Naive thymus-derived CD4-positive, alpha-beta T cell (primary cell): ENCODE measurements at regions not wholly inside any gene's neighbourhood (a gene's known extent, or its start where the extent isn't known, plus 50 kb on each side); places are given as distances from the start of the nearest gene placed in this dataset.

Source experiments
- ATAC-seq: fragments of 150-1000 bp; cut with Tn5 transposase; 2 replicates; pipeline ENCODE4 v1.10.0; 2021; ENCODE audit warnings: mild to moderate bottlenecking, moderate library complexity
- CTCF ChIA-PET: fragments of 350-600 bp; sonication (Branson Sonifier 250); formaldehyde crosslinking; loops from one replicate; lab custom pipeline; 2021; ENCODE audit warnings: antibody characterized with exemption; lab: Charles Lee
- POLR2A ChIA-PET: fragments of 350-600 bp; sonication (Branson Sonifier 250); formaldehyde crosslinking; loops from one replicate; lab custom pipeline; 2021; ENCODE audit warnings: antibody characterized with exemption, inconsistent platforms; lab: Charles Lee
- DNase-seq, 9 donors: peaks; one replicate each; pipeline versions ENCODE4 v3.0.0 to v3.0.0-alpha.2; 2020 to 2022; ENCODE audit warnings: mixed read lengths in 1 of 9
- H3K27ac ChIP-seq: one replicate; pipeline ENCODE4 v1.7.0; 2013; ENCODE audit warnings: mild to moderate bottlenecking, low read depth, low read length, moderate library complexity
- H3K27me3 ChIP-seq, 2 donors: one replicate each; pipeline ENCODE4 v1.7.0; 2013; ENCODE audit warnings: low read length in 2 of 2, mild to moderate bottlenecking in 2 of 2, moderate library complexity in 2 of 2; ENCODE audit not compliant: control insufficient read depth in 2 of 2, insufficient read depth in 2 of 2
- H3K36me3 ChIP-seq, 3 experiments: 1 replicate in 2 of 3; 2 replicates in 1 of 3; pipeline ENCODE4 v1.7.0; 2013; ENCODE audit warnings: low read length in 3 of 3, mild to moderate bottlenecking in 3 of 3, moderate library complexity in 1 of 3; ENCODE audit not compliant: insufficient read depth in 3 of 3, control insufficient read depth in 2 of 3
- H3K4me1 ChIP-seq, 2 donors: one replicate each; pipeline ENCODE4 v1.7.0; 2013; ENCODE audit warnings: low read length in 2 of 2, mild to moderate bottlenecking in 2 of 2, moderate library complexity in 1 of 2; ENCODE audit not compliant: control insufficient read depth in 2 of 2, insufficient read depth in 2 of 2
- H3K4me3 ChIP-seq: 2 replicates; pipeline ENCODE4 v1.7.0; 2013; ENCODE audit warnings: mild to moderate bottlenecking, low read length
- H3K9me3 ChIP-seq, 3 experiments: 1 replicate in 2 of 3; 2 replicates in 1 of 3; pipeline ENCODE4 v1.7.0; 2013; ENCODE audit warnings: low read length in 3 of 3; ENCODE audit not compliant: control insufficient read depth in 2 of 3
- H3K27ac Mint-ChIP-seq, 9 donors: one replicate each; pipeline ENCODE4 v1.8.0; 2020 to 2022; ENCODE audit warnings: mixed read lengths in 9 of 9, mild to moderate bottlenecking in 8 of 9, moderate library complexity in 5 of 9, inconsistent platforms in 2 of 9
- H3K27me3 Mint-ChIP-seq, 5 donors: one replicate each; pipeline ENCODE4 v1.8.0; 2021 to 2022; ENCODE audit warnings: mixed read lengths in 5 of 5, mild to moderate bottlenecking in 1 of 5
- H3K36me3 Mint-ChIP-seq, 5 donors: one replicate each; pipeline ENCODE4 v1.8.0; 2020 to 2022; ENCODE audit warnings: mixed read lengths in 5 of 5, mild to moderate bottlenecking in 3 of 5, inconsistent platforms in 1 of 5
- H3K4me1 Mint-ChIP-seq, 7 donors: one replicate each; pipeline ENCODE4 v1.8.0; 2020 to 2022; ENCODE audit warnings: mixed read lengths in 7 of 7, mild to moderate bottlenecking in 3 of 7, inconsistent platforms in 1 of 7
- H3K4me3 Mint-ChIP-seq, 10 donors: one replicate each; pipeline ENCODE4 v1.8.0; 2020 to 2022; ENCODE audit warnings: mild to moderate bottlenecking in 10 of 10, mixed read lengths in 10 of 10, moderate library complexity in 6 of 10, inconsistent platforms in 2 of 10
- H3K9me3 Mint-ChIP-seq, 11 donors: one replicate each; pipeline ENCODE4 v1.8.0; 2020 to 2022; ENCODE audit warnings: mixed read lengths in 11 of 11, mild to moderate bottlenecking in 4 of 11, inconsistent platforms in 1 of 11, moderate library complexity in 1 of 11
- intact Hi-C, 2 donors: fragments of 100-400 bp; cut with micrococcal nuclease; formaldehyde crosslinking; loops; one replicate each; pipeline ENCODE4 v1.15.1; 2023

DNA sequence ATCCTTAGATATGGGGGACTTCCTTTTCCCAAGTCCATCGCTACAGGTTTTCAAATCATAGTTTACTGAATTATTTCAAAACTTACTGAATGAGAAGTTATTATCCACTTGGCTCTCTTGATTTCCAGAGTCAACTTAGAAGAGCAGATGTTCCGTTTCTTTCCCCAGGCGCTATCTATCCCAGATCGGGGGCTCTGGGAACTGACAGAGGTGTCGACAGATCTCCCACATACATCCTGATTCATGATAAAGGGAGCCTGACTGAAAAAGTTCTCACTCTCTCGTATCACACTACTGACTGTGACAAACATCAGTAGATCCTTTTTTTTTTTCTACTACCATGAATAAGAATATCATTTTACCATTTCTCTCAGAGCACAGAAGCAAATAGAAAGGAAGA is 654.8 kb downstream of the RNF144B start:
- ATAC-seq (no peak), DNase-seq (no peak)
- H3K36me3 Mint-ChIP-seq, result no peaks in the 10 kb centered on the region
- H3K9me3 Mint-ChIP-seq, result peaks cover 0 to 4% (median 0%) of the 10 kb centered on the region in 11 donors
- no peaks in the 10 kb centered on the region for H3K27me3 Mint-ChIP-seq
- ChIA-PET POLR2A (no interaction called here), CTCF (no interaction called here)
- no peak overlapping the region for H3K4me3 ChIP-seq
- H3K27ac Mint-ChIP-seq, result no peak overlapping the region
- intact Hi-C loops, result no loop called here
- no peaks in the 10 kb centered on the region for H3K4me1 ChIP-seq
- no peak overlapping the region for H3K27ac ChIP-seq
- no peaks in the 10 kb centered on the region for H3K9me3 ChIP-seq
- no peaks in the 10 kb centered on the region for H3K4me1 Mint-ChIP-seq
- H3K27me3 ChIP-seq, result no peaks in the 10 kb centered on the region
- no peaks in the 10 kb centered on the region for H3K36me3 ChIP-seq
- H3K4me3 Mint-ChIP-seq, result no peak overlapping the region

DNA sequence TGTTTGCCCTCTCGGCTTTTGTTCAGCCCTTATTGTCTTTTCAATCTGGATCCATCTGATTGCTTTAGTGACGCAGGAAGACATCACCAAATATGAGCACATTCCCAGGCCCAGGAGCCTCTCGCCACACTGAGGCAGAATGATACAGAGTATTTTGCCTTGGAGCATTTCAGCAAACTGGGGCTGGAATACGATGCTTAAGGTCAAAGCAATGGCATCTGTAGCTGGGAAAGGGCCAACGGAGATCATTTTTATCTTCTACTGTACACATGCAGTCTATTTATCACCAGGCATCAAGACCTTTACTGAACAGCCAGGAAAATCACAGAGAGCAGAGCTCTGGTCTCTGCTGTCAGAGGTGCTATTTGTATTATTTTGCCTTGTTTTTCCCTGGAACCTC is 655.3 kb downstream of the RNF144B start:
- Mint-ChIP-seq H3K27ac (no peak overlapping the region), H3K4me1 (no peaks in the 10 kb centered on the region), H3K9me3 (peaks cover 0 to 7% (median 0%) of the 10 kb centered on the region in 11 donors), H3K36me3 (no peaks in the 10 kb centered on the region), H3K4me3 (no peak overlapping the region), H3K27me3 (no peaks in the 10 kb centered on the region)
- no peaks in the 10 kb centered on the region for H3K27me3 ChIP-seq
- ChIA-PET POLR2A (no interaction called here), CTCF (no interaction called here)
- no peak overlapping the region for H3K4me3 ChIP-seq
- no peaks in the 10 kb centered on the region for H3K9me3 ChIP-seq
- no peaks in the 10 kb centered on the region for H3K4me1 ChIP-seq
- no peak for DNase-seq
- ATAC-seq, result no peak
- intact Hi-C loops, result no loop called here
- H3K36me3 ChIP-seq, result no peaks in the 10 kb centered on the region
- no peak overlapping the region for H3K27ac ChIP-seq

GRCh38 chr6:19050765-19051164 is 663.6 kb downstream of the RNF144B start:
- H3K27ac ChIP-seq, result no peak overlapping the region
- intact Hi-C loops, result no loop called here
- H3K27me3 ChIP-seq, result no peaks in the 10 kb centered on the region
- CTCF ChIA-PET, result no interaction called here
- ATAC-seq (no peak), DNase-seq (no peak)
- no peaks in the 10 kb centered on the region for H3K9me3 ChIP-seq
- Mint-ChIP-seq H3K27ac (no peak overlapping the region), H3K27me3 (no peaks in the 10 kb centered on the region), H3K36me3 (no peaks in the 10 kb centered on the region), H3K4me3 (no peak overlapping the region), H3K9me3 (peaks cover 0 to 36% (median 7%) of the 10 kb centered on the region in 11 donors), H3K4me1 (no peaks in the 10 kb centered on the region)
- H3K4me3 ChIP-seq, result no peak overlapping the region
- POLR2A ChIA-PET, result no interaction called here
- H3K36me3 ChIP-seq, result no peaks in the 10 kb centered on the region
- no peaks in the 10 kb centered on the region for H3K4me1 ChIP-seq

GRCh38 chr6:19052219-19052618 is 665.1 kb downstream of the RNF144B start:
- H3K4me3 ChIP-seq, result no peak overlapping the region
- Mint-ChIP-seq H3K36me3 (no peaks in the 10 kb centered on the region), H3K4me3 (no peak overlapping the region), H3K9me3 (peaks cover 2 to 32% (median 10%) of the 10 kb centered on the region in 11 donors), H3K27me3 (no peaks in the 10 kb centered on the region), H3K4me1 (no peaks in the 10 kb centered on the region), H3K27ac (no peak overlapping the region)
- intact Hi-C loops, result no loop called here
- no peaks in the 10 kb centered on the region for H3K27me3 ChIP-seq
- DNase-seq (no peak), ATAC-seq (no peak)
- CTCF ChIA-PET, result no interaction called here
- no peak overlapping the region for H3K27ac ChIP-seq
- no peaks in the 10 kb centered on the region for H3K9me3 ChIP-seq
- H3K4me1 ChIP-seq, result no peaks in the 10 kb centered on the region
- H3K36me3 ChIP-seq, result no peaks in the 10 kb centered on the region
- POLR2A ChIA-PET, result no interaction called here

- CTCF ChIA-PET, result no interaction called here
- intact Hi-C loops, result no loop called here
These were observed 672.0 kb downstream of the RNF144B start for GRCh38 chr6:19059102-19059501.

GRCh38 chr6:19067165-19067564 is 680.0 kb downstream of the RNF144B start:
- no peak overlapping the region for H3K27ac Mint-ChIP-seq
- Histone ChIP-seq H3K27ac (no peak overlapping the region), H3K36me3 (no peaks in the 10 kb centered on the region), H3K9me3 (peaks cover 0 to 4% (median 0%) of the 10 kb centered on the region in 3 experiments), H3K4me1 (no peaks in the 10 kb centered on the region), H3K4me3 (no peak overlapping the region), H3K27me3 (no peaks in the 10 kb centered on the region)
- intact Hi-C loops, result no loop called here
- DNase-seq (no peak), ATAC-seq (no peak)
- H3K27me3 Mint-ChIP-seq, result no peaks in the 10 kb centered on the region
- ChIA-PET POLR2A (no interaction called here), CTCF (no interaction called here)
- no peaks in the 10 kb centered on the region for H3K4me1 Mint-ChIP-seq
- H3K9me3 Mint-ChIP-seq, result peaks cover 0 to 26% (median 10%) of the 10 kb centered on the region in 11 donors
- H3K36me3 Mint-ChIP-seq, result no peaks in the 10 kb centered on the region
- H3K4me3 Mint-ChIP-seq, result no peak overlapping the region

More at GRCh38 chr6:19059102-19059501, 672.0 kb downstream of the RNF144B start:
- H3K4me3 Mint-ChIP-seq, result no peak overlapping the region
- H3K27ac ChIP-seq, result no peak overlapping the region
- H3K36me3 ChIP-seq, result no peaks in the 10 kb centered on the region
- no peaks in the 10 kb centered on the region for H3K4me1 Mint-ChIP-seq
- H3K27ac Mint-ChIP-seq, result no peak overlapping the region
- DNase-seq (no peak), ATAC-seq (no peak)
- H3K9me3 ChIP-seq, result no peaks in the 10 kb centered on the region
- no peaks in the 10 kb centered on the region for H3K36me3 Mint-ChIP-seq
- no peaks in the 10 kb centered on the region for H3K27me3 Mint-ChIP-seq
- no peaks in the 10 kb centered on the region for H3K27me3 ChIP-seq
- POLR2A ChIA-PET, result no interaction called here
- no peaks in the 10 kb centered on the region for H3K4me1 ChIP-seq
- peaks cover 0 to 23% (median 3%) of the 10 kb centered on the region in 11 donors for H3K9me3 Mint-ChIP-seq
- no peak overlapping the region for H3K4me3 ChIP-seq

GRCh38 chr6:19070520-19070919 is 683.4 kb downstream of the RNF144B start:
- Histone ChIP-seq H3K4me3 (no peak overlapping the region), H3K36me3 (no peaks in the 10 kb centered on the region), H3K27me3 (no peaks in the 10 kb centered on the region), H3K27ac (no peak overlapping the region), H3K9me3 (peaks cover 0 to 7% (median 4%) of the 10 kb centered on the region in 3 experiments), H3K4me1 (no peaks in the 10 kb centered on the region)
- Mint-ChIP-seq H3K36me3 (no peaks in the 10 kb centered on the region), H3K27ac (no peak overlapping the region), H3K4me3 (no peak overlapping the region), H3K9me3 (peaks cover 4 to 39% (median 17%) of the 10 kb centered on the region in 11 donors), H3K4me1 (no peaks in the 10 kb centered on the region), H3K27me3 (no peaks in the 10 kb centered on the region)
- ATAC-seq (no peak), DNase-seq (no peak)
- CTCF ChIA-PET, result no interaction called here
- POLR2A ChIA-PET, result no interaction called here
- intact Hi-C loops, result no loop called here
